ENCODE measurements at regions not wholly inside any gene's neighbourhood (a gene's known extent, or its start where the extent isn't known, plus 50 kb on each side); places are given as distances from the start of the nearest gene placed in this dataset.

- Mint-ChIP-seq H3K4me3 (no peak overlapping the region), H3K27ac (no peak overlapping the region), H3K27me3 (ENCODE audit: low read depth) (no peaks in the 10 kb centered on the region), H3K9me3 (peaks cover 18% of the 10 kb centered on the region), H3K4me1 (0 out of 2 replicates have a peak, but pooled peaks cover 5% of the 10 kb centered on the region), H3K36me3 (peaks cover 2% of the 10 kb centered on the region; the same call in 1 of the 2 replicates)
- DNase-seq (ENCODE audit: low spot score) (no peak), ATAC-seq (no peak)
- ChIA-PET CTCF (no interaction called here), POLR2A (no interaction called here)
- TF ChIP-seq GRHL2 (CRISPR knock-in tag; IDR thresholded peaks at IDR 0.05; ENCODE audit: insufficient replicate concordance, severe bottlenecking) = no peak
- no peak for TF ChIP-seq STAT6 (CRISPR knock-in tag; conservative IDR thresholded peaks at IDR 0.05; ENCODE audit: low read depth)
Observed at GRCh38 chr5:155434681-155435080, 421.1 kb downstream of the KIF4B start.

- ATAC-seq (no peak), DNase-seq (ENCODE audit: low spot score) (no peak)
- POLR2A ChIA-PET = no interaction called here
- CTCF ChIA-PET = no interaction called here
- no peaks in the 10 kb centered on the region for H3K4me1 Mint-ChIP-seq
- H3K36me3 Mint-ChIP-seq = no peaks in the 10 kb centered on the region
- H3K9me3 Mint-ChIP-seq = peaks cover 4% of the 10 kb centered on the region
- TF ChIP-seq ZNF671 (CRISPR knock-in tag; IDR thresholded peaks at IDR 0.05) = no peak
- TF ChIP-seq ZMAT4 (CRISPR knock-in tag; IDR thresholded peaks at IDR 0.05) = no peak
- TF ChIP-seq IRF2 (CRISPR knock-in tag; IDR thresholded peaks at IDR 0.05; ENCODE audit: borderline replicate concordance, low read depth) = no peak
- no peak for TF ChIP-seq NFE2L1 (CRISPR knock-in tag; IDR thresholded peaks at IDR 0.05)
- TF ChIP-seq, protein P1, sequence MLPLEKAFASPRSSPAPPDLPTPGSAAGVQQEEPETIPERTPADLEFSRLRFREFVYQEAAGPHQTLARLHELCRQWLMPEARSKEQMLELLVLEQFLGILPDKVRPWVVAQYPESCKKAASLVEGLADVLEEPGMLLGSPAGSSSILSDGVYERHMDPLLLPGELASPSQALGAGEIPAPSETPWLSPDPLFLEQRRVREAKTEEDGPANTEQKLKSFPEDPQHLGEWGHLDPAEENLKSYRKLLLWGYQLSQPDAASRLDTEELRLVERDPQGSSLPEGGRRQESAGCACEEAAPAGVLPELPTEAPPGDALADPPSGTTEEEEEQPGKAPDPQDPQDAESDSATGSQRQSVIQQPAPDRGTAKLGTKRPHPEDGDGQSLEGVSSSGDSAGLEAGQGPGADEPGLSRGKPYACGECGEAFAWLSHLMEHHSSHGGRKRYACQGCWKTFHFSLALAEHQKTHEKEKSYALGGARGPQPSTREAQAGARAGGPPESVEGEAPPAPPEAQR (CRISPR knock-in tag; IDR thresholded peaks at IDR 0.05) = no peak
- TF ChIP-seq CDX4 (CRISPR knock-in tag; IDR thresholded peaks at IDR 0.05; ENCODE audit: borderline replicate concordance) = no peak
- no peak for TF ChIP-seq JUN (CRISPR knock-in tag; IDR thresholded peaks at IDR 0.05)
- no peak for TF ChIP-seq NFYB (CRISPR knock-in tag; conservative IDR thresholded peaks at IDR 0.05; ENCODE audit: low read depth)
- H3K27ac Mint-ChIP-seq = no peak overlapping the region
- no peak overlapping the region for H3K4me3 Mint-ChIP-seq
- no peaks in the 10 kb centered on the region for H3K27me3 Mint-ChIP-seq (ENCODE audit: low read depth)
Observed at GRCh38 chr5:155441849-155442248, 428.3 kb downstream of the KIF4B start.

GRCh38 chr5:155451106-155451505 is 437.6 kb downstream of the KIF4B start:
- H3K36me3 Mint-ChIP-seq = peaks cover 4% of the 10 kb centered on the region; the same call in 1 of the 2 replicates
- H3K27me3 Mint-ChIP-seq (ENCODE audit: low read depth) = no peaks in the 10 kb centered on the region
- DNase-seq (ENCODE audit: low spot score) (no peak), ATAC-seq (no peak)
- POLR2A ChIA-PET = no interaction called here
- H3K27ac Mint-ChIP-seq = no peak overlapping the region
- no peaks in the 10 kb centered on the region for H3K4me1 Mint-ChIP-seq
- no peak overlapping the region for H3K4me3 Mint-ChIP-seq
- CTCF ChIA-PET = no interaction called here
- H3K9me3 Mint-ChIP-seq = peaks cover 18% of the 10 kb centered on the region
- TF ChIP-seq OVOL2 (CRISPR knock-in tag; IDR thresholded peaks at IDR 0.05; ENCODE audit: borderline replicate concordance) = no peak
- TF ChIP-seq, protein P1 (CRISPR knock-in tag; IDR thresholded peaks at IDR 0.05) = no peak
- TF ChIP-seq, protein P2, sequence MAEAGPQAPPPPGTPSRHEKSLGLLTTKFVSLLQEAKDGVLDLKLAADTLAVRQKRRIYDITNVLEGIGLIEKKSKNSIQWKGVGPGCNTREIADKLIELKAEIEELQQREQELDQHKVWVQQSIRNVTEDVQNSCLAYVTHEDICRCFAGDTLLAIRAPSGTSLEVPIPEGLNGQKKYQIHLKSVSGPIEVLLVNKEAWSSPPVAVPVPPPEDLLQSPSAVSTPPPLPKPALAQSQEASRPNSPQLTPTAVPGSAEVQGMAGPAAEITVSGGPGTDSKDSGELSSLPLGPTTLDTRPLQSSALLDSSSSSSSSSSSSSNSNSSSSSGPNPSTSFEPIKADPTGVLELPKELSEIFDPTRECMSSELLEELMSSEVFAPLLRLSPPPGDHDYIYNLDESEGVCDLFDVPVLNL (CRISPR knock-in tag; IDR thresholded peaks at IDR 0.05; ENCODE audit: borderline replicate concordance, low read depth) = no peak
- TF ChIP-seq FOXP1 (CRISPR knock-in tag; IDR thresholded peaks at IDR 0.05; ENCODE audit: borderline replicate concordance) = no peak
- no peak for TF ChIP-seq ATF1 (CRISPR knock-in tag; IDR thresholded peaks at IDR 0.05)
- no peak for TF ChIP-seq NR1H2 (CRISPR knock-in tag; IDR thresholded peaks at IDR 0.05)
- TF ChIP-seq, protein P3, sequence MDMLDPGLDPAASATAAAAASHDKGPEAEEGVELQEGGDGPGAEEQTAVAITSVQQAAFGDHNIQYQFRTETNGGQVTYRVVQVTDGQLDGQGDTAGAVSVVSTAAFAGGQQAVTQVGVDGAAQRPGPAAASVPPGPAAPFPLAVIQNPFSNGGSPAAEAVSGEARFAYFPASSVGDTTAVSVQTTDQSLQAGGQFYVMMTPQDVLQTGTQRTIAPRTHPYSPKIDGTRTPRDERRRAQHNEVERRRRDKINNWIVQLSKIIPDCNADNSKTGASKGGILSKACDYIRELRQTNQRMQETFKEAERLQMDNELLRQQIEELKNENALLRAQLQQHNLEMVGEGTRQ (CRISPR knock-in tag; IDR thresholded peaks at IDR 0.05) = no peak
- TF ChIP-seq SMAD3 (CRISPR knock-in tag; IDR thresholded peaks at IDR 0.05; ENCODE audit: borderline replicate concordance) = no peak
- no peak for TF ChIP-seq FOXK1 (CRISPR knock-in tag; IDR thresholded peaks at IDR 0.05)
- TF ChIP-seq ZNF232 (CRISPR knock-in tag; IDR thresholded peaks at IDR 0.05) = no peak
- no peak for TF ChIP-seq NFE2L1 (CRISPR knock-in tag; IDR thresholded peaks at IDR 0.05)
- TF ChIP-seq ETV6 (CRISPR knock-in tag; IDR thresholded peaks at IDR 0.05) = no peak
